GM18520 (cell line): ENCODE measurements at regions not wholly inside any gene's neighbourhood (a gene's known extent, or its start where the extent isn't known, plus 50 kb on each side); places are given as distances from the start of the nearest gene placed in this dataset.

Experiments
- ATAC-seq: cut with Tn5 transposase; IDR thresholded peaks from one replicate; pipeline ENCODE4 v1.9.1; 2021; ENCODE audit not compliant: unreplicated experiment

DNA sequence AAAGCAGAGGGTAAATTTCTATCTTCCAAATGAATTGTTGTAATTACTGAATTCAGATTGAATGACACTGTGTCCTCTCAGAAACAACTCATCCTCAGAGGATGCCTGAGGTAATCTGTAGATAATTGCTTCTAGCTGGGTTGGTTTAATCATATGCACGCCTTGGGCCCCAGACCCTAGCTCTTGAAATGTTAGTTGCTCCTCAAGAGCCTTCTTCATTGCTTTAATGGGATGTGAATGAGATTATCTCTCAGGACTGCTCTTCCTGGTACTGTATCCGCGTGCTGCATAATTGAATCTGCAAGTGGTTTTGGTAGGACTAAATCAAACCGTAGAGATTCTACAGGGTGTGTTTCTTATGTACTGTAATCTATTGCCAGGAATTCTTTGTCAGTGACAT lies 569.3 kb upstream of the NEGR1 start:
- ATAC-seq: no peak

DNA sequence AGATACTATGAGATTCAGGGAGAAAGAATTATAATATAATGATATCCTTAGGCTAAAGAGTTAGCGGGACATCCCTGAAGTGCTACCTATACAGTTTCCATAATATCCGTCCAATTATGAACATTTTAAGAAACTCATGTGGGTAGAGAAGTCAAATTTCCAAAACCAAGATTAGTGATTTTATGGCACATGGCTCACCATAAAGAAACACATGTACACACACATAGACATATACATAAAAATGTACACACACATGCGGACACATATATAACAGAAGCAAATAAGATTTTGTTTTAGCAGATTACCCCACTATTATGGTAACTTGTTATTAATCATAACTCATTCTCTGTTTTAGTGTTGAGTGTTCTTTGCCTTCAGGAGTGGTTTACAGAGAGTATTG lies 566.7 kb upstream of the NEGR1 start:
- no peak for ATAC-seq

DNA sequence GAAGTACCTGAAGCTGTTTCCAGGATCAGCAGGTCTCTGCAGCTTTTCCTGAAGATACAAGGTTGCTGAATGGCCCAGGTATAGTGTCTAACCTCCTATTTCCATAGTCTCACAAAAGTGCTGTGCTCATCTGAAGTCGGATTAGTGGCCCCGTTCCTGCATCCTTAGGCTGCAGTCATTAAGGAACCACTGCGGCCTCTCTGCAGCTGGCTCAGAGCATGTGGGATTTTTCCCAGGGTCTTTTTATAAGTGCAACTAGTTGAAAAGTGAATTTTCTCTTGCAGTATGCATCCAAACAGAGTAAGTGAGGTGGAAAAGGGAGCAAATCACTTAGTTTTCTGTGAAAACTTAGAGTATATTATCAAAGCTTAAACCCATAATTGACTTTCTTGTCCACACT lies 565.3 kb upstream of the NEGR1 start:
- no peak for ATAC-seq

DNA sequence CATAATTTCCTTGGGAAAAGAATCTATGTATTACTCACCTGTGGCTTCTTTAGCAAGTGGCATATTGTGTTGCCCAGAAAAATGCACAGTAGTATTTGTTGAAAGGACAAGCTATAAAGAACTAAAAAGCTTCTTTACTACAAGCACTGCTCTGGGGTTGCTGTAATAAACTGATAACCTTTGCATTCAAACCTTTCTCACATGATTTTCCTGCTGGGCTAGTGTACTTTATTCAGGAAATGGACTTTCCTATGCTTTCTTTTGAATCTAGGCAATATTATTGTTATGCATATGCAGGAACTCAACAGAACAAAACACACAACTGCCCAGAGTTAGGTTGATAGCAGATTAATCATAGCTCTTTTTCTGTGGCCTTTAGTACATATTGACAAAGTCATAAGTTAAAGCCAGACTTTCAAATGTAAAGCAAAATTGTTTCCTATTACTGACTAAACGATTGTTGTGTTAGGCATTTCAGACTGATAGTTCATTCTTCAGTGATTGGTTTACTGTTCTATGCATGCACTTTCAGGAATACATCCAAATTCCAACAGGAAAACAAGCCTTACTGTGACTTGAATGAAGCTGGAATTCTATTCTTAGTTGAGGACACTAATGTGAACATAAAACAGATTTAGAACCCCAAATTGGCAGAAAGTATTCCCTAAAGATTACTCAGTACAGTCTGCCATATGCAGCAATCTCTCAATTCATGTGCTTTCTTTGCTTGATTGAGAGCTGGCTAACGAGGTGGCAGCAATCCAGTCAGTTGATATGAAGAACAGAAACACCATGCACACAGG lies 564.3 kb upstream of the NEGR1 start:
- no peak for ATAC-seq

- no peak for ATAC-seq
Measured at GRCh38 chr1:72845981-72846380, 563.6 kb upstream of the NEGR1 start.

DNA sequence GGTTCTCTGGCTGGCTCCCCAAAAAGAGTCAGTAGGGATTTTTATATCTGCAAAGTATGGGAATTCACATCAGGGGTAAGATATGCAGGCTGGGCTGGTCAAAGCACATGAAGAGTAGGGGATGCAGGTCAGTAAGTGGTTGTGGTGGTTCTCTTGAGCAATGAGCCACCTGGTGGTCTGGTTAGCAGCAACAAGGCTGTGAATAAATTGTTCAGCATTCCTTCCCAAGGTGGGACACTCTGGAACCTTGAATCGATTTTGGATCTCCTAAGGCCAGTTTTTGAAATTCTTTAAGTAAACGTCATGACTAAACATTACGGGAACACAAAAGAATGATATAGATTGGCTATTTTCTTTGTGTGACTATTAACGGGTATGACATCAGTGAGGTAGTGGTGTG lies 563.0 kb upstream of the NEGR1 start:
- ATAC-seq: no peak

GRCh38 chr1:72837781-72838180 lies 555.4 kb upstream of the NEGR1 start:
- no peak for ATAC-seq

DNA sequence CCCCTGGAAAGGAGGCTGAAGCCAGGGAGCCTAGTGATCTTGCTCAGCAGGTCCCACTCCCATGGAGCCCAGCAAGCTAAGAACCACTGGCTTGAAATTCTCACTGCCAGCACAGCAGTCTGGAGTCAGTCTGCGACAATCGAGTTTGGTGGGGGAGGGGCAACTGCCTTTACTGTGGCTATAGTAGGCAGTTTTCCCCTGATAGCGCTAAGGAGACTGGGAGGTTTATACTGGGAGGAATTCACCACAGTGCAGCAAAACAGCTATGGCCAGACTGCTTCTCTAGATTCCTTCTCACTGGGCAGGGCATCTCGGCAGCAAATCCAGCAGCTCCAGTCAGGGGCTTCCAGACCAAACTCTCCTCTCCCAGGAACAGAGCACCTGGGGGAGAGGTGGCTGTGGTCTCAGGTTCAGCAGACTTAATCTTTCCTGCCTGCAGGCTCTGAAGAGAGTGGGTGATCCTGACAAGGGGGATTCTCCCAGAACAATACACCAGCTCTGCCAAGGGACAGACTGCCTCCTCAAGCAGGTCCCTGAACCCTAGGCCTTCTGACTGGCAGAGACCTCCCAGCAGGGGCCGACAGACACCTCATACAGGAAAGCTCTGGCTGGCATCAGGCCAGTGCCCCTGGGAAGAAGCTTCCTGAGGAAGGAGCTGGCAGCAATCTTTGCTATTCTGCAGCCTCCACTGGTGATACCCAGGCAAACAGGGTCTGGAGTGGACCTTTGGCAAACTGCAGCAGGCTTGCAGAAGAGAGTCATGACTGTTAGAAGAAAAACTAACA lies 548.5 kb upstream of the NEGR1 start:
- ATAC-seq: no peak

DNA sequence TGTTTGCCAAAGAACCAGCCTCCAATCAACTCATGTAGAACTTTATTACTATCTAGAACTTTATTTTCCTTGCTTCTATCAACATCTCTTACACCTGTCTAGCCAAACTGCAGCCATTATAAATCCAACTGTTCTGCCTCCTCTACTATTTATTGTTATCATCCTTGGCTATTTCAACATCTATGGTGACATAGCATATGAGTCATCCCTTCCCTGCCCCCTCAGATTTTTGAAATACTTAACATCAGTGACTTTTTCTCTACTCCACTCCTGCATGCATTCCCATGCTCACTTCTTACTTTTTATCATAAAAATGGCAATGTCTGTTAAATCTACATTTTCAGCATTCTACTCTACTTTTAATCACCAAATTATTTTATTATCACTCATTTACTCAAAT lies 544.9 kb upstream of the NEGR1 start:
- no peak for ATAC-seq

DNA sequence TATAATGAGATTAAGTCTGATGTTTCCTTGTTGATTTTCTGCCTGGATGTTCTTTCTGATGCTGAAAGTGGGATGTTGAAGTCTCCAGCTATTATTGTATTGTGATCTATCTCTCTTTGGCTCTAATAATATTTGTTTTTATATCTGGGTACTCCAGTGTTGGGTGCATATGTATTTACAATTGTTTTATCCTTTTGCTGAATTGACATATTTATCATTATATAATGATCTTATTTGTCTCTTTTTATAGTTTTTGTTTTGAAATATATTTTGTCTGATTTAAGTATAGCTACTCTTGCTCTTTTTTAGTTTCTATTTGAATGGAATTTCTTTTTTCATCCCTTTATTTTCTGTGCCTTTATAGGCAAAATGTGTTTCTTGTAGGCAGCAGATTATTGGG lies 522.2 kb upstream of the NEGR1 start:
- ATAC-seq: no peak

- ATAC-seq: no peak
Measured at GRCh38 chr1:72781038-72781437, 498.7 kb upstream of the NEGR1 start.

DNA sequence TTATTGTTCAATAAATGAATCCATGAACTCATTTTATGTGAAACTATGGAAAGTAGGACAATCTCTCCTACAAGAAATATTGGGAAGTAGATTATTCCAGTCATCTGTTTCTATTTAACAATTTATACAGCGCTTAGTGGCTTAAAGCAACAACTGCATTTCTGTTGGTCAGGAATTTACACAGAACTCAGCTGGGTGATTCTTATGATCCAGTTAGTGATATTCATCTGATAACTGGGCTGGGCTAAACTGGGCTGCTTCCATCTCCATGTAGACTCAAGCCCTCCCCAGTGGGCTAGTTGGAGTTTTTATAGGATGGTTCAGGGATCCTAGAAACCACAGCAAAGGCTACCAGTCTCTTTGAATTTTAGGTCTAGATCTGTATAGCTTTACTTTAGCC lies 497.9 kb upstream of the NEGR1 start:
- ATAC-seq: no peak

- no peak for ATAC-seq
Measured at GRCh38 chr1:72777918-72778317, 495.6 kb upstream of the NEGR1 start.

GRCh38 chr1:72763481-72763880 lies 481.1 kb upstream of the NEGR1 start:
- no peak for ATAC-seq

- ATAC-seq: no peak
Measured at GRCh38 chr1:72759486-72759885, 477.1 kb upstream of the NEGR1 start.

GRCh38 chr1:72757843-72758242 lies 475.5 kb upstream of the NEGR1 start:
- no peak for ATAC-seq

DNA sequence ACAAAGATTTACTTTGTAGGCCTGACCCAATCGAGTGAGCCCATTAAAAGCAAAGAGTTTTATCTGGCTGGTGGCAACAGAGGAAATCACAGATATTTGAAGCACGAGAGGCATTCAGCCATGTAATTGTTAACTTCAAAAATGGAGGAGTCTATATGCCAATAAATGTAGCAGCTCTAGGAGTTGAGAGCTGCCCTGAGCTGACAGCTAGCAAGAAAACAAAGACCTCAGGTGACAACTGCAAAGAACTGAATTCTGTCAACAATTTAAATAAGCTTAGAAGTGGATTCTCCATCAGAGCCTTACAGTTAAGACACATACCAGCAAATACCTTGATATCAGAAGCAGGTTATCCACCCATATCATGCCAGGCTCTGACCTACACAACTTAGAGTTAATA lies 463.1 kb upstream of the NEGR1 start:
- no peak for ATAC-seq

GRCh38 chr1:72734415-72734814 lies 452.1 kb upstream of the NEGR1 start:
- ATAC-seq: no peak

DNA sequence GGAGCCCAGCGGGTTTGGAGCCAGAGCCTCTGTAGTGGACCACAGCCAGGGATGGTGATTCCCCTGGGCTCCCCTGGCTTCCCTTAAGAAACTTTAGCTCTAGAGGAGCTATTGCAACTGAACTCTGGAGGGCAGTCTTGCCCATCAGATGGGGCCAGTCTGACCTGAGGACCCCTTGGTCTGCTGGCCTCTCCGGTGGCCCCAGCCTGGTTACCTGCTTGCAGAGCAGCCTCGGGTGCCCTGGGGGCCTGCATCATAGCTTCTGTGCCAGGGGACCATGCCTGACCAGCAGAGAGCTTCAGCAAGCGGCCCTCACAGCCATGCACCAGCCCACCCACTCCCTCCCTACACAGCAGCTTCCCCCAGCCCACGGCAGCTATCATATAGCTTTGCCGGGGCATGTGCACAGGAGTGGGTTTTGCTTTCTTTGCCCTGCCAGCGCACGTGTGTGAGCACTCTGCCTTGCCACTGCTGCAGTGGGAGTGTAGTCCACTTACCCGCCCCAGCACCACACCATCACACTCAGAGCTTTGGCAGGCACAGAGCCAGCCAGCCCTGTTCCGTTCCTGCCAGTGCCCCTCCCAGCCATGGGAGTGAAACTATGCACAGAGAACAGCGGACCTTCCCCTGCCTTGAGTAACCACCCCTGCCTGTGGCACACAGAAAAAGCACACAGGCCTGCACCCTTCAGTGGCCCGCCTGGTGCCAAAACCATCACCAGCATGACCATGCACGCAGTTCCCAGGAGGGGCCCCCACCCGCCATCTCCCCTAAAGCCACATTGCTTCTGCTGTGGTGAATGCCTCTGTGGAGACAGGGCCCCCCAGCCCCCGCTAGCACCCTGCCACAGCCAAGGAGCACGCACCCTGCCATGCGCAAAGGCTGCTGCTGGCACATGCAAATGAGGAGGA lies 442.9 kb upstream of the NEGR1 start:
- ATAC-seq: no peak

DNA sequence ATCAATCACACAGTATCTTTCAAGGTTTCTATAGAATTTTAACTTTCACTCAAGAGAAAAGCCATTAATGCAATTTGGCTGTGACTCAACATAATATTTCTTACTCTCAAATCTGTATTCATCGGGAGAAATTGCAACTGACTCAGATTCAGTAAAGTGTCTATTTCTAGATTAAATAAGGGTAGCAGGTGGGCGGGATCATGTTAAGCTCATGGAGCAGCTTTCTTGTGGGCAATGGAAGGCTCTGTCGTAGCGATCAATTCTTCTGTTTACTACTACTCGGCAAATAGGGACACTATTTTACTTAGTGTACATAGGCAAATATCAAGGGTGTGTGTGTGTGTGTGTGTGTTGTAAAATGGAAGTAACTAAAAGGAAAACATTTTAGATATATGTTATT lies 423.6 kb upstream of the NEGR1 start:
- no peak for ATAC-seq

DNA sequence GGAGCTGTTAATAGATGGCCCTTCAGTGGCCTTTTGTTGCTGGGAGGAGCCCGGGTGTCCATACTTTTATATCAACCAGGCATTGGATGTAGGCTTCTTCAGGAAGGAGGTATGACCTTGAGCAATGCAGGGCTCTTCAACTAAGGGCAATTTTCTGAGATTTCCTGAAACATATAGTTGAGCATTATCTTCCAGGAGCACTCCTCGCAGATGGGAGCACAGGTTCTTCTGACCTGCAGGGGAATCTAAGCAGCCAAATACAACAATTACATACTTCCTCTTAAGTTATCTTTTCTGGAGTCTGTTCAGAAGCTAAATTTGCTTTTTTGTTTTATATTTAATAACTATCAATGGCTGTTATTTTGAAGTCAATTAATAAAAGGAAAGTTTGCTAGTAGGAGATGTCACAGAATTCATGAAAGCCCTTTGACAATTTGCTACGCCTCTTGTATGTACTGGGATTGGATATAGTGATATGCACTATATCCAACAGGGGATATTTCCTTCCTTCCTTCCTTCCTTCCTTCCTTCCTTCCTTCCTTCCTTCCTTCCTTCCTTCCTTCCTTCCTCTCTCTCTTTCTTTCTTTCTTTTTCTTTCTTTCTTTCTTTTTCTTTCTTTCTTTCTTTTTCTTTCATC lies 422.6 kb upstream of the NEGR1 start:
- no peak for ATAC-seq
